ENCODE measurements at regions not wholly inside any gene's neighbourhood (a gene's known extent, or its start where the extent isn't known, plus 50 kb on each side); places are given as distances from the start of the nearest gene placed in this dataset.

- no peak for TF ChIP-seq POLR2A (IDR thresholded peaks at IDR 0.05)
- TF ChIP-seq CTCF (IDR thresholded peaks at IDR 0.05): no peak
Measured at GRCh38 chr1:217003355-217003754, 280.1 kb upstream of the ESRRG start.
